HG03135 (cell line): ENCODE measurements at regions not wholly inside any gene's neighbourhood (a gene's known extent, or its start where the extent isn't known, plus 50 kb on each side); places are given as distances from the start of the nearest gene placed in this dataset.

Experiments used
- ATAC-seq: cut with Tn5 transposase; IDR thresholded peaks from one replicate; pipeline ENCODE4 v1.9.1; 2021; ENCODE audit warnings: mild to moderate bottlenecking, moderate library complexity; ENCODE audit not compliant: unreplicated experiment

GRCh38 chr11:115572551-115572950 lies 68.3 kb upstream of the CADM1 start:
- no peak for ATAC-seq

- no peak for ATAC-seq
Observed at GRCh38 chr11:115566180-115566764, 62.1 kb upstream of the CADM1 start.

- no peak for ATAC-seq
Observed at GRCh38 chr11:115564851-115565250, 60.6 kb upstream of the CADM1 start.

- no peak for ATAC-seq
Observed at GRCh38 chr11:115561116-115561515, 56.9 kb upstream of the CADM1 start.

DNA sequence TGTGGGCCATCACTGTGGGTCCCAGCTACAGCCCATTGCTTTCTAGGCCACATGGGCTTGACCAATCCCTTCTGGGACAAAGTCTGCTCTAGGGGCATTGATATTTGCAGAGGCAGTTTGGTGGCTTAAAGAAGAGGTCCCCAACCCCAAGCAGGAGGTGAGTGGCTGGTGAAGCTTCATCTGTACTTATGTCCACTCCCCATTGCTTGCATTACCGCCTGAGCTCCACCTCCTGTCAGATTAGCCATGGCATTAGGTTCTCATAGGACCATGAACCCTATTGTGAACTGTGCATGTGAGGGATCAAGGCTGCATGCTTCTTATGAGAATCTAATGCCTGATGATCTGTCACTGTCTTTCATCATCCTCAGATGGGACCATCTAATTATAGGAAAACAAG lies 54.4 kb upstream of the CADM1 start:
- ATAC-seq = no peak

GRCh38 chr11:115557681-115558080 lies 53.5 kb upstream of the CADM1 start:
- ATAC-seq = no peak

- no peak for ATAC-seq
Observed at GRCh38 chr11:115556984-115557383, 52.8 kb upstream of the CADM1 start.

DNA sequence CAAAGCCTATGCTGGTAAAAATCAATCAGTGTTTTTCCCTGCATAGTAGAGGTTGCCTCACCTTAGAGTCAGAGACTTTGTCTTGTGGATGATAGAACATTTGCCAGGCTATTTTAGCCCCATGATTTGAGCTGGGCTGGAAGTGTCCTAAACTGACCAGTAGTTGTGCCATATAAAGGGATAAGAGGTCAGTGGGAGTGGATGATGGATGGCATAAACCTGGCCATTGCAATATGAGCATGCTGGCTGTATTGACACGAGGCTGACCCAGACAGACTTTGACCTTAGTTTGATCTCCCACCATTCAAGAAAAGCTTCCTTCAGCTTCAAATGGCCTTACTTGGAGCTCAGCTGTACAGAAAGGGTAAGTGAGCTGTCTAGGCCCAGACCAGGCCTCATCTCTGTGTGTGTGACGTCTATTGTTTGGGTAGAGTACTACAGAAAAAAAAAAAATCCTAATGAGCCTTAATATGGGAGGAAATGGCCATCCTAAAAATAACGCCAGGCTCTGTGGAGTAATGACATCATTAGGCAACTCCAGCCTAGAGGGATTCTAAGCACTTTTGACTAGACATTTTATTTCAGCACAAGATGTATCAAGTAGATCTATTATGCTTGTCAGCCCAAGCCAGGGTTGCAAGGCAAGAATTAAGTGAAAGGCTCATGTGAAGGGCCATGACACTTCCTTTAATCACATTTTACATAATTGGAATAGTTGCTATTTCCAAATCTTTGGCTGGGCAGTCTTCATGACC lies 51.3 kb upstream of the CADM1 start:
- ATAC-seq = no peak
